IgD-negative memory B cell (primary cell): ENCODE measurements at regions not wholly inside any gene's neighbourhood (a gene's known extent, or its start where the extent isn't known, plus 50 kb on each side); places are given as distances from the start of the nearest gene placed in this dataset.

Source experiments
- H3K27ac Mint-ChIP-seq, 3 donors: one replicate each; pipeline ENCODE4 v1.8.0; 2020 to 2022; ENCODE audit warnings: mild to moderate bottlenecking in 3 of 3, mixed read lengths in 3 of 3, moderate library complexity in 1 of 3
- H3K27me3 Mint-ChIP-seq: one replicate; pipeline ENCODE4 v1.8.0; 2021; ENCODE audit warnings: mixed read lengths
- H3K36me3 Mint-ChIP-seq: one replicate; pipeline ENCODE4 v1.8.0; 2020; ENCODE audit warnings: mild to moderate bottlenecking, mixed read lengths
- H3K4me1 Mint-ChIP-seq, 3 donors: one replicate each; pipeline ENCODE4 v1.8.0; 2020 to 2022; ENCODE audit warnings: mixed read lengths in 3 of 3, mild to moderate bottlenecking in 1 of 3
- H3K4me3 Mint-ChIP-seq, 4 donors: one replicate each; pipeline ENCODE4 v1.8.0; 2020 to 2022; ENCODE audit warnings: mild to moderate bottlenecking in 4 of 4, mixed read lengths in 4 of 4, moderate library complexity in 3 of 4
- H3K9me3 Mint-ChIP-seq, 3 donors: one replicate each; pipeline ENCODE4 v1.8.0; 2020 to 2021; ENCODE audit warnings: mixed read lengths in 3 of 3, mild to moderate bottlenecking in 1 of 3

GRCh38 chr6:26198722-26199056 lies 111.5 kb downstream of the HFE start:
- no peaks in the 10 kb centered on the region for H3K27me3 Mint-ChIP-seq

GRCh38 chr6:26199057-26199772 lies 112.0 kb downstream of the HFE start:
- Mint-ChIP-seq H3K36me3 (no peaks in the 10 kb centered on the region), H3K9me3 (no peaks in the 10 kb centered on the region), H3K4me1 (peaks cover 17 to 33% (median 18%) of the 10 kb centered on the region in 3 donors), H3K27ac (peak overlapping the region; percentile 72 to 99 (median 96)), H3K27me3 (no peaks in the 10 kb centered on the region), H3K4me3 (peak overlapping the region; percentile 96 to 99 (median 96))

More at GRCh38 chr6:26198722-26199056, 111.5 kb downstream of the HFE start:
- H3K36me3 Mint-ChIP-seq: no peaks in the 10 kb centered on the region
- H3K4me3 Mint-ChIP-seq: peak overlapping the region; percentile 96 to 99 (median 96)
- H3K4me1 Mint-ChIP-seq: peaks cover 15 to 31% (median 15%) of the 10 kb centered on the region in 3 donors
- H3K9me3 Mint-ChIP-seq: no peaks in the 10 kb centered on the region
- peak overlapping the region; percentile 72 to 99 (median 96) for H3K27ac Mint-ChIP-seq

DNA sequence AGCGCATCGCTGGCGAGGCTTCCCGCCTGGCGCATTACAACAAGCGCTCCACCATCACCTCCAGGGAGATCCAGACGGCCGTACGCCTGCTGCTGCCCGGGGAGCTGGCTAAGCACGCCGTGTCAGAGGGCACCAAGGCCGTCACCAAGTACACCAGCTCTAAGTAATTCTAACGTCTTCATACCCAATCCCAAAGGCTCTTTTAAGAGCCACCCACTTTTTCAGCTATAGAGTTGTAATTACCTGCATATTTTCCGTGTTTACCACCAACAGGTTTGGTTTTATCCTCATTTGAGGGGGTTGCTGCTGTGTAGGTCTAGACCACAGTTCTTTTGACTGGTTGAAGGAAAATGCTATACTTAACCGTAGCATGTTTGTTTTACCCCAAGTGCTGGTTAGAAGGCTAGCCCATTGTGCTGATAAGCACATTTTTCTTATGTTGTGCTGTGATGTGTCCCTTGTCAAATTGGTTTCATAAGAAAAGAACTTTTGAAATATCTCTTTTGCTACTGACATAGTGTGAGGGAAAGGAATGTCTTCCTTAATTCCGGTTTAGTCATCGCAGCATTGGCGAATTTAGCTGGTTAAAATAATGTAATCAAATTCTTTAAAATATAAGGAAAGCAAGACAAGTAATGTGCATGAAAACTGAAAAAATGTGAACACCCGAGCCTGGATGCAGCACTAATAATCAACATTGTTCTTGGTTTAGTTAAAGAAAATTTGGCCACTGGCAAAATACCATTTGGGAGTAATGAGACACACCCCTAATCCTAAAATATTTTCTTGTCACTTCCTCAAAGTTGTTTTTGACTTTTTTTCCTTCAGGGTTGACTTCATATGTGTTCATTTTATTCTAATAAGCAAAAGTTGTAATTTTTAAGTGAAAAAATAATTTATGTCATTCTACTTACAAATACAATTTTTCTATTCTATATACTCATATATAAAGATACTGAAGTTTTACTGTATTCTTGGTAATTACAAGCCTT lies 112.8 kb downstream of the HFE start:
- Mint-ChIP-seq H3K4me3 (peak overlapping the region; percentile 96 to 99 (median 96)), H3K9me3 (no peaks in the 10 kb centered on the region), H3K36me3 (no peaks in the 10 kb centered on the region), H3K27ac (peak overlapping the region; percentile 72 to 99 (median 96)), H3K27me3 (no peaks in the 10 kb centered on the region), H3K4me1 (peaks cover 19 to 29% (median 21%) of the 10 kb centered on the region in 3 donors)

DNA sequence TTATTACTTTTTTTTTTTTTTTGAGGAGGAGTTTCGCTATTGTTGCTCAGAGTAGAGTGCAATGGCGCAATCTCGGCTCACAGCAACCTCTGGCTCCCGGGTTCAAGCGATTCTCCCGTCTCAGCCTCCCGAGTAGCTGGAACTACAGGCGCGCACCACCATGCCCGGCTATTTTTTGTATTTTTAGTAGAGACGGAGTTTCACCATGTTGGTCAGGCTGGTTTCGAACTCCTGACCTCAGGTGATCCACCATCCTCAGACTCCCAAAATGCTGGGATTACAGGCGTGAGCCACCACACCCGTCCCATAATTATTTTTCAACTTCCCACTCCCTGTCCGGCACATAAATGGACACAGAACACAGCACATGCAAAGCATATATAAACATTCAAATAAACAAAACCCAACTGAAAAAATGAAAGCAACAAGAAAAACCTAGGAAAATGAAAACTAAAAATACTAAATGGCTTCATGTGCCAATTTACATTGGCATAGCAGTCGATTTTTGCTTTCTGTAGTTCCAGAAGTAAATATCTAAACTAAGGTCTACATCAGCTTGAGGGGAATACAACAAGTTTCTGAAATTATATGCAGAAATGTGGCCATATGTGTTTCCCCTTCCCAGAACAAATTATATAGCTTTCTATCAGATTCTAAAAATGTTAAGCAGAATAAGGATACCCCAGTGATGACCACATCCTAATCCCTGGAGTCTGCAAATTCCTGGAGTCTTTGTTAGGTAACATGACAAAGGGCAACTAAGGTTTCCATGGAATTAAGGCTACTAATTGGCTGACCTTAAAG lies 113.9 kb downstream of the HFE start:
- H3K9me3 Mint-ChIP-seq: no peaks in the 10 kb centered on the region
- H3K36me3 Mint-ChIP-seq: no peaks in the 10 kb centered on the region
- H3K27ac Mint-ChIP-seq: no peak overlapping the region
- H3K27me3 Mint-ChIP-seq: no peaks in the 10 kb centered on the region
- peaks cover 15 to 24% (median 17%) of the 10 kb centered on the region in 3 donors for H3K4me1 Mint-ChIP-seq
- peak overlapping the region in 3 of 4 donors; percentile 28 to 83 (median 38) for H3K4me3 Mint-ChIP-seq

DNA sequence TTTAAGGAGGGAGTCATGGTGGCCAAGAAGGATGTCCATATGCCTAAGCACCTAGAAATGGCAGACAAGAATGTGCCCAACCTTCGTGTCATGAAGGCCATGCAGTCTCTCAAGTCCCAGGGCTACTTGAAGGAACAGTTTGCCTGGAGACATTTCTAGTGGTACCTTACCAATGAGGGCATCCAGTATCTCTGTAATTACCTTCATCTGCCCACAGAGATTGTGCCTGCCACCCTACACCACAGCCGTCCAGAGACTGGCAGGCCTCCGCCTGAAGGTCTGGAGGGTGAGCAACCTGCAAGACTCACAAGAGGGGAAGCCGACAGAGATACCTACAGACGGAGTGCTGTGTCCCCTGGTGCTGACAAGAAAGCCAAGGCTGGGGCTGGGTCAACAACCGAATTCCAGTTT lies 115.0 kb downstream of the HFE start:
- no peaks in the 10 kb centered on the region for H3K27me3 Mint-ChIP-seq
- no peaks in the 10 kb centered on the region for H3K36me3 Mint-ChIP-seq
- H3K9me3 Mint-ChIP-seq: no peaks in the 10 kb centered on the region
- no peak overlapping the region for H3K27ac Mint-ChIP-seq
- peaks cover 15 to 24% (median 17%) of the 10 kb centered on the region in 3 donors for H3K4me1 Mint-ChIP-seq
- H3K4me3 Mint-ChIP-seq: no peak overlapping the region

DNA sequence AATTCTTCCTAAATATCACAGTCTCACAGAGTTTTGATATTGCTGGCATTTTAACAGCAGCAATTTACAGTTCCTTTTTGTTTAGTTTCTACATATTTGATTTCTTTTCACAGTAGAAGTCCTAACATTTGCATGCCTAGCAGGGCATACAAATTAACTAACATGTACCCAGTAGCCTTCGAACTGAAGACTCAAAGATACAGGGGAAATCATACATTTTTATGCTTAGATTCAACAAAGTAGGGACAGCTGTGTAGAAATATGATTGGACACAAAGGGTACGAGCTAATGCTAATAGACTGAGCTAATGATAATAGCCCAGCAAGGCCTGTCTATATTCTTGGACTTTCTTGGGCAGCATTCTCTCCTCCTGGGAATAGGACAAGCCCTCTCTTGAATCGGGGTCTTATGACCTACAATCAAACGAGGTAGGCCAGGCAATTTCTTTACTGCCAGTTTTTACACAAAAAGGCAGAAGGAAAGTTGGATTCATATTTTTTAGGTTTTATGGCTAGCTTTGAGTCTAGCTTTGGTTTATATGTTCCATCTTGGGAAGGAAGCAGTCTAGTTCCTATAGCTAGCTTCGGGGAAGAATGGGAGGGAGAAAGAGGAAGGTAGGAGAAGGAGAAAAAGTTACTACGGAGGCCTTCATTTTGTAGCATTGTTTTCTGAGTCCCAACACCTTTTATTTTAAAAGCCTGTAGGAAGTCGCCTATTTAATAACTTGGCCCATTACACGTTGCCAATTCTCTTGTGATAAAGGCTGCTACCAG lies 115.8 kb downstream of the HFE start:
- Mint-ChIP-seq H3K4me1 (peaks cover 15 to 29% (median 17%) of the 10 kb centered on the region in 3 donors), H3K36me3 (no peaks in the 10 kb centered on the region), H3K27ac (peak overlapping the region in 1 of 3 donors; percentile 3), H3K9me3 (no peaks in the 10 kb centered on the region), H3K27me3 (no peaks in the 10 kb centered on the region), H3K4me3 (peak overlapping the region; percentile 38 to 68 (median 56))

DNA sequence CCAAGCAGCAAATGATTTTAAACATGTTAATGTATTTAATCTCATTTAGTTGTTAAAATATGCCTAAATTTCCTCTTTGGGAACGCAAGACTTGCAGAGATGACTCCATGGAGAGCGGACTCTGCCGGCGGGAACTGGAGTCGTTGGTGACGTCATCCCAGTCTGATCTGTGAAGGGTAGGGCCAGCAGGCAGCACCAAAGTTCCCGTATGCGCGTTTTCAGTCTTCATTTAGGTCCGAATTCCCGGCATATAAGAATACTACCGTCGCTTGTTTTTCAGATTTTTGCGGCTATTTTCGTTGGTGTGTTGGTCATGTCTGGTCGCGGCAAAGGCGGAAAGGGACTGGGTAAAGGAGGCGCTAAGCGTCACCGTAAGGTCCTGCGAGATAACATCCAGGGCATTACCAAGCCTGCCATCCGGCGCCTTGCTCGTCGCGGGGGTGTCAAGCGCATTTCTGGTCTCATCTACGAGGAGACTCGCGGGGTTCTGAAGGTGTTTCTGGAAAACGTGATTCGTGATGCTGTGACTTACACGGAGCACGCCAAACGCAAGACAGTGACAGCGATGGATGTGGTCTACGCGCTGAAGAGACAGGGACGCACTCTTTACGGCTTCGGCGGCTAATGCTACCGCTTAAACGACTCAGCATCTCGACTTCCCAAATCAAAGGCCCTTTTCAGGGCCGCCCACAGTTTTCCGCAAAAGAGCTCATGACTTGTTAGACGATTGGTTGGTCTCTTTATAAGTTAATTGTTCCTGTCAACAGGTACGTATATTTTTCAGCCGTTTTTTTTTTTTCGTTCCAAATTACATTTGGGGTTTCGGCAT lies 117.3 kb downstream of the HFE start:
- Mint-ChIP-seq H3K4me1 (peaks cover 8 to 27% (median 21%) of the 10 kb centered on the region in 3 donors), H3K27me3 (no peaks in the 10 kb centered on the region), H3K27ac (no peak overlapping the region), H3K36me3 (no peaks in the 10 kb centered on the region), H3K4me3 (no peak overlapping the region), H3K9me3 (no peaks in the 10 kb centered on the region)

DNA sequence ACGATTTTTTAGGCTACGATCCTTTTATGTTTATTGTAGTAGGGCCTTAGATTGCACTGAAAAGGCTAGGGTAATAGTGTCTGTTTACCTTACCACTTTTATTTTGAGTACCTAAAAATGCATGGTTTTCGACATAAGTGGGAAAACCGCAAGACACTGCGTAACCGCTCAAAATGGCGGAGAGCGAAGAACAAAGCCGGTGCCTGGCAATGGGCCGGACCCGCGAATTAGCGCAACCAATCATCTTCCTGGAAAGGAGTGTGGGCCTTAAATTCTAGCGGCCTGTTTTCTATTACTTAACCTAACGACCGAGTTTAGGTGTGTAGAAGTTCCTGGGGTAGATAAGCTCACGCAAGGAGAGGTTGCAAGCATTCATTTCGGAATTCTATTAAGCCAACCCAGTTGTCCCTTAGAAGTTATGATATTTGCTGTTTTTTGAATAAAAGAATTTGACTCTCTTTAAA lies 118.0 kb downstream of the HFE start:
- Mint-ChIP-seq H3K27ac (no peak overlapping the region), H3K9me3 (peaks cover 0 to under 1% (median 0%) of the 10 kb centered on the region in 3 donors), H3K4me3 (no peak overlapping the region), H3K4me1 (peaks cover 8 to 23% (median 22%) of the 10 kb centered on the region in 3 donors), H3K27me3 (no peaks in the 10 kb centered on the region), H3K36me3 (no peaks in the 10 kb centered on the region)

GRCh38 chr6:26205625-26206574 lies 118.7 kb downstream of the HFE start:
- Mint-ChIP-seq H3K4me3 (no peak overlapping the region), H3K9me3 (peaks cover 0 to 2% (median 0%) of the 10 kb centered on the region in 3 donors), H3K36me3 (no peaks in the 10 kb centered on the region), H3K27ac (no peak overlapping the region), H3K27me3 (no peaks in the 10 kb centered on the region), H3K4me1 (peaks cover 8 to 22% (median 20%) of the 10 kb centered on the region in 3 donors)

- H3K9me3 Mint-ChIP-seq: peaks cover 0 to 2% (median 0%) of the 10 kb centered on the region in 3 donors
- no peak overlapping the region for H3K27ac Mint-ChIP-seq
- no peak overlapping the region for H3K4me3 Mint-ChIP-seq
- peaks cover 8 to 18% (median 17%) of the 10 kb centered on the region in 3 donors for H3K4me1 Mint-ChIP-seq
- H3K27me3 Mint-ChIP-seq: no peaks in the 10 kb centered on the region
- H3K36me3 Mint-ChIP-seq: no peaks in the 10 kb centered on the region
Observed at GRCh38 chr6:26206868-26207801, 119.9 kb downstream of the HFE start.

- peaks cover 0 to 2% (median 0%) of the 10 kb centered on the region in 3 donors for H3K9me3 Mint-ChIP-seq
- H3K4me1 Mint-ChIP-seq: peaks cover 0 to 11% (median 7%) of the 10 kb centered on the region in 3 donors
- H3K4me3 Mint-ChIP-seq: peak overlapping the region in 2 of 4 donors; percentile 34 to 62
- no peaks in the 10 kb centered on the region for H3K36me3 Mint-ChIP-seq
- peak overlapping the region in 1 of 3 donors; percentile 28 for H3K27ac Mint-ChIP-seq
- no peaks in the 10 kb centered on the region for H3K27me3 Mint-ChIP-seq
Observed at GRCh38 chr6:26211963-26212362, 124.7 kb downstream of the HFE start.
